Esophagus muscularis mucosa (tissue), 4 donors: ENCODE measurements at regions not wholly inside any gene's neighbourhood (a gene's known extent, or its start where the extent isn't known, plus 50 kb on each side); places are given as distances from the start of the nearest gene placed in this dataset.

Source experiments
- DNase-seq: peaks from one replicate; pipeline ENCODE4 v3.0.0-alpha.2; 2017; ENCODE audit errors: extremely low spot score
- H3K27ac ChIP-seq, 4 donors: fragments of 200-600 bp; sonication (generic); replicated peaks in 1 of 4; 1 replicate in 3 of 4; 2 replicates in 1 of 4; pipeline ENCODE4 v1.5.1; 2016 to 2019; ENCODE audit warnings: mild to moderate bottlenecking in 1 of 4
- H3K27me3 ChIP-seq, 4 donors: fragments of 200-600 bp; sonication (generic); one replicate each; pipeline versions ENCODE4 v1.5.1 to v1.6.0; 2016 to 2019
- H3K36me3 ChIP-seq, 4 donors: fragments of 200-600 bp; sonication (generic); one replicate each; pipeline ENCODE4 v1.5.1; 2016 to 2019
- H3K4me1 ChIP-seq, 4 donors: fragments of 200-600 bp; sonication (generic); one replicate each; pipeline ENCODE4 v1.5.1; 2016 to 2019
- H3K4me3 ChIP-seq, 4 donors: fragments of 200-600 bp; sonication (generic); 1 replicate in 2 of 4; 2 replicates in 2 of 4; pipeline ENCODE4 v1.5.1; 2016 to 2019; ENCODE audit warnings: mild to moderate bottlenecking in 4 of 4, moderate library complexity in 1 of 4
- H3K9me3 ChIP-seq, 4 donors: fragments of 200-600 bp; sonication (generic); 1 replicate in 3 of 4; 2 replicates in 1 of 4; pipeline ENCODE4 v1.5.1; 2016 to 2019
- EP300 ChIP-seq: sonication (generic); formaldehyde crosslinking; IDR thresholded peaks from one replicate; pipeline ENCODE4 v1.6.1; 2017; ENCODE audit warnings: antibody characterized with exemption
- POLR2A ChIP-seq: fragments of 450-650 bp; IDR thresholded peaks from one replicate; pipeline ENCODE4 v1.6.1; 2017; ENCODE audit warnings: antibody characterized with exemption, moderate library complexity, mild to moderate bottlenecking, low read depth
- POLR2AphosphoS5 ChIP-seq, 2 donors: sonication (generic); formaldehyde crosslinking; IDR thresholded peaks; one replicate each; pipeline ENCODE4 v1.6.1; 2017; ENCODE audit warnings: antibody characterized with exemption in 2 of 2
- WGBS: methylation state at CpG from one replicate; pipeline ENCODE4 v1.1.5; 2018; 5-methylcytosine and 5-hydroxymethylcytosine counted together
- intact Hi-C: fragments of 100-400 bp; cut with DNase I; formaldehyde crosslinking; loops from one replicate; pipeline ENCODE4 v1.15.1; 2023
- TF ChIP-seq, protein P1 (sequence below), 3 experiments: fragments of 200-600 bp in 2 of 3; fragments of 450-650 bp in 1 of 3; sonication (generic) in 2 of 3; IDR thresholded peaks; one replicate each; pipeline ENCODE4 v1.5.1; 2017 to 2019; ENCODE audit warnings: antibody characterized with exemption in 3 of 3, mild to moderate bottlenecking in 2 of 3, moderate library complexity in 1 of 3

DNA sequence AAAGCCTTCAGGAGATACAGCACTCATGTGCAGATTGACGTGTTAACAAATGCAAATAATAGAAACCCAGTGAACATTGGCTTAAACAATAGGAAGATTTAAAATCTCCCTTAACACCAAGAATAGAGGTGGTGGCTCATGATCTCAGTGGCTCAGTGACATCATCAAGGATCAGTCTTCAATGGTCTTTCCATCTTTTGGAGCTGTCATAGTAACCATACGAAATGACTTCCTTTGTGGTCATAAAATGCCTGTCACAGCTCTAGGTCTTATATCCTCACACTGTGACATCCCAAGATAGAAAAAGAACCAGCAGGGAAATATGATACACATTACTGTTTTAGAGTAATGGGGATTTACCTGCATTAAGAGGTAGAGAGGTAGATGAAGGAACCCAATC is 59.6 kb upstream of the ACKR3 start:
- intact Hi-C loops: loop anchor here (5.0 kb wide), 2 partner anchors 52 to 552 kb away; no protein-coding TSS in a partner anchor
- 78% methylated on average over 2 of the region's 2 CpGs for WGBS
- no peak for TF ChIP-seq EP300
- no peak for TF ChIP-seq POLR2A
- TF ChIP-seq, protein P1, sequence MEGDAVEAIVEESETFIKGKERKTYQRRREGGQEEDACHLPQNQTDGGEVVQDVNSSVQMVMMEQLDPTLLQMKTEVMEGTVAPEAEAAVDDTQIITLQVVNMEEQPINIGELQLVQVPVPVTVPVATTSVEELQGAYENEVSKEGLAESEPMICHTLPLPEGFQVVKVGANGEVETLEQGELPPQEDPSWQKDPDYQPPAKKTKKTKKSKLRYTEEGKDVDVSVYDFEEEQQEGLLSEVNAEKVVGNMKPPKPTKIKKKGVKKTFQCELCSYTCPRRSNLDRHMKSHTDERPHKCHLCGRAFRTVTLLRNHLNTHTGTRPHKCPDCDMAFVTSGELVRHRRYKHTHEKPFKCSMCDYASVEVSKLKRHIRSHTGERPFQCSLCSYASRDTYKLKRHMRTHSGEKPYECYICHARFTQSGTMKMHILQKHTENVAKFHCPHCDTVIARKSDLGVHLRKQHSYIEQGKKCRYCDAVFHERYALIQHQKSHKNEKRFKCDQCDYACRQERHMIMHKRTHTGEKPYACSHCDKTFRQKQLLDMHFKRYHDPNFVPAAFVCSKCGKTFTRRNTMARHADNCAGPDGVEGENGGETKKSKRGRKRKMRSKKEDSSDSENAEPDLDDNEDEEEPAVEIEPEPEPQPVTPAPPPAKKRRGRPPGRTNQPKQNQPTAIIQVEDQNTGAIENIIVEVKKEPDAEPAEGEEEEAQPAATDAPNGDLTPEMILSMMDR (IDR thresholded peaks at IDR 0.05): no peak
- TF ChIP-seq POLR2AphosphoS5 (IDR thresholded peaks at IDR 0.05): no peak

DNA sequence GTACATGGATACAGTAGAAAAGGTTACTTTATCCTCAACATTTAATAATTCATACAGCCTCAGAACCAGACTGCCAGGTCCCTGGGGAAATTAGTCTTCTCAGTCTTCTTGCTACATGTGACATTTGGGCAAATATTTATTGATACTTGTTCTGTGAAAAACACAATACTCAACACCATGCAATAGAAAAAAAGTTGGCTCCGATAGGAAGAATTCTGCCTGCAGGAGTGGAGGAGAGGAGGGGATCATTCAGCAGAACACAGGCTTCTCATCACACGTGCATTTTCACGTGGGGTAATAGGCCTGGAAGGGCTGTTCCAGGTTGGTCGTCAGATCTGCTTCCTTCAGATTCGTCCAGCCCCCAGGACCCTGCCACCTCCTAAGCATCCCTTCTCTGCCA is 58.4 kb upstream of the ACKR3 start:
- intact Hi-C loops: loop anchor here (5.0 kb wide), 2 partner anchors 51 to 551 kb away; no protein-coding TSS in a partner anchor
- Histone ChIP-seq H3K4me3 (no peak overlapping the region), H3K9me3 (no peaks in the 10 kb centered on the region), H3K27me3 (peaks cover 0 to 14% (median 7%) of the 10 kb centered on the region in 4 donors), H3K36me3 (no peaks in the 10 kb centered on the region), H3K4me1 (peaks cover 0 to 13% (median 10%) of the 10 kb centered on the region in 4 donors), H3K27ac (no peak overlapping the region)
- 86% methylated on average over 5 of the region's 5 CpGs for WGBS
- TF ChIP-seq, protein P1 (IDR thresholded peaks at IDR 0.05): no peak
- TF ChIP-seq EP300 (no peak), POLR2AphosphoS5 (IDR thresholded peaks at IDR 0.05) (no peak), POLR2A (no peak)
- no peak for DNase-seq

More for the DNA sequence above, 59.6 kb upstream of the ACKR3 start:
- no peak overlapping the region for H3K27ac ChIP-seq
- peaks cover 0 to 14% (median 7%) of the 10 kb centered on the region in 4 donors for H3K27me3 ChIP-seq
- H3K9me3 ChIP-seq: no peaks in the 10 kb centered on the region
- no peak overlapping the region for H3K4me3 ChIP-seq
- no peak for DNase-seq
- no peaks in the 10 kb centered on the region for H3K36me3 ChIP-seq
- H3K4me1 ChIP-seq: peaks cover 0 to 13% (median 11%) of the 10 kb centered on the region in 4 donors

DNA sequence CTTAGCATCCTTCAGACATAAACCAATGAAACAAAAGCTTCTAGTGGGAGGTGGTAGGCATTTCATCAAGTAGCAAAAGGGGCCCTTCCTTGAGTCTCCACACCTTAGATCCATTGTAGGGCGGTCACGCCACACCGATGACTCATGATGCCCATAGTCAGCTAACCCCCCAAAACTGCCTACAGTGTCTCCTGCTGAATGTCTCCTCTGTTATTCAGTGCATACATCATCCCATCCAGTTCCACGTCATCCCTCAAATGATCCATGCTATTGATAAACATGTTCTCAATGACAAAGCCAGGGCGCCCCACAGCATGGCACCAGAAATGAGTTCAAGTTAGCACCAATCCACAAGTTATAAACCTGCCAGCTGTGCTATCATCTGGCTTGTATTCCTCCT is 57.4 kb upstream of the ACKR3 start:
- intact Hi-C loops: loop anchor here (2.0 to 5.0 kb wide), 3 partner anchors 50 to 550 kb away; no protein-coding TSS in a partner anchor
- peaks cover 0 to 8% (median 4%) of the 10 kb centered on the region in 4 donors for H3K27me3 ChIP-seq
- no peak overlapping the region for H3K4me3 ChIP-seq
- TF ChIP-seq POLR2A: no peak
- no peak for TF ChIP-seq EP300
- TF ChIP-seq POLR2AphosphoS5 (IDR thresholded peaks at IDR 0.05): no peak
- TF ChIP-seq, protein P1 (IDR thresholded peaks at IDR 0.05): no peak
- peaks cover 0 to 10% (median 5%) of the 10 kb centered on the region in 4 donors for H3K4me1 ChIP-seq
- H3K27ac ChIP-seq: no peak overlapping the region
- no peaks in the 10 kb centered on the region for H3K36me3 ChIP-seq
- WGBS: 92% methylated on average over 5 of the region's 5 CpGs
- no peaks in the 10 kb centered on the region for H3K9me3 ChIP-seq
- no peak for DNase-seq

DNA sequence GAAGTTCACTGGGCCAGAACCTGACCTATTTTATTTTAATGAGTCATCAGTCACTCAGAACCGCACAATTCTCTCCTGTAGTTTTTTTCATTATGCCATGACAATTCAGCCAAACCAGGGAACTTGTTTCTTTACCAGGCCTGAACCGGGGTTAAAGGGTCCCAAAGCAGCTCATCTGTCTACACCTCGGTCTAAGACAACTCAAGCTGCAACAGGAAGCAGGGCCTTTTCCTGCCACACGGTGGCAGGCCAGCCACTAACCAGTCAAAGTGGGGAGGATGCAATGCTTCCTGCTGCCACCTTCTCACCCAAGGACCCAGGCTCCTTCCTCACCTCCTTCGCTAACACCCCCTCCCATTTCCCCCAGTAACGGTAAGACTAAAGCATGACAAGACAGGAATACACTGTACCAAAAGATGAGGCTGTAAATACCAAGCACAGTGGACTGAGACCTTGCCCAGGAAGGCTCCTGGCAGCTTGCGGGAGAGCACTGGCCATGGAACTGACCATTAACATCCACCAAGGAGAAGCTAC is 56.7 kb upstream of the ACKR3 start:
- TF ChIP-seq, protein P1 (IDR thresholded peaks at IDR 0.05): peak; percentile 79 to 92 (median 84)
- TF ChIP-seq POLR2A: no peak
- peak in 1 of 2 donors; percentile 34 for TF ChIP-seq POLR2AphosphoS5 (IDR thresholded peaks at IDR 0.05)
- Histone ChIP-seq H3K4me1 (peaks cover 0 to 5% (median 1%) of the 10 kb centered on the region in 4 donors), H3K4me3 (no peak overlapping the region), H3K27ac (no peak overlapping the region), H3K27me3 (peaks cover 0 to 1% (median under 1%) of the 10 kb centered on the region in 4 donors), H3K36me3 (no peaks in the 10 kb centered on the region), H3K9me3 (no peaks in the 10 kb centered on the region)
- intact Hi-C loops: loop anchor here (2.0 to 5.0 kb wide), 3 partner anchors 49 to 549 kb away; no protein-coding TSS in a partner anchor
- WGBS: 14% methylated on average over 6 of the region's 7 CpGs
- DNase-seq: no peak
